Left cardiac atrium (tissue), 4 donors: ENCODE measurements at regions not wholly inside any gene's neighbourhood (a gene's known extent, or its start where the extent isn't known, plus 50 kb on each side); places are given as distances from the start of the nearest gene placed in this dataset.

Experiments
- ATAC-seq, 2 donors: fragments of 200-7000 bp; cut with Tn5 transposase; one replicate each; pipeline ENCODE4 v1.9.1; 2020; ENCODE audit warnings: mild to moderate bottlenecking in 2 of 2, moderate library complexity in 2 of 2
- DNase-seq: peaks from one replicate; pipeline ENCODE4 v3.0.0-alpha.2; 2020
- intact Hi-C, 2 donors: fragments of 100-400 bp; cut with DNase I; formaldehyde crosslinking; loops; one replicate each; pipeline versions ENCODE4 v1.14.1 to v1.15.1; 2022 to 2023
- donor health status: DM: no; HTN: yes; CAD: no.
- donor health status: DM: no; HTN: yes; CAD: no; lungs with severe emphysema.
- donor health status: DM: yes; HTN: yes; CAD: no.
- donor health status: Dilated cardiomyopathy.

DNA sequence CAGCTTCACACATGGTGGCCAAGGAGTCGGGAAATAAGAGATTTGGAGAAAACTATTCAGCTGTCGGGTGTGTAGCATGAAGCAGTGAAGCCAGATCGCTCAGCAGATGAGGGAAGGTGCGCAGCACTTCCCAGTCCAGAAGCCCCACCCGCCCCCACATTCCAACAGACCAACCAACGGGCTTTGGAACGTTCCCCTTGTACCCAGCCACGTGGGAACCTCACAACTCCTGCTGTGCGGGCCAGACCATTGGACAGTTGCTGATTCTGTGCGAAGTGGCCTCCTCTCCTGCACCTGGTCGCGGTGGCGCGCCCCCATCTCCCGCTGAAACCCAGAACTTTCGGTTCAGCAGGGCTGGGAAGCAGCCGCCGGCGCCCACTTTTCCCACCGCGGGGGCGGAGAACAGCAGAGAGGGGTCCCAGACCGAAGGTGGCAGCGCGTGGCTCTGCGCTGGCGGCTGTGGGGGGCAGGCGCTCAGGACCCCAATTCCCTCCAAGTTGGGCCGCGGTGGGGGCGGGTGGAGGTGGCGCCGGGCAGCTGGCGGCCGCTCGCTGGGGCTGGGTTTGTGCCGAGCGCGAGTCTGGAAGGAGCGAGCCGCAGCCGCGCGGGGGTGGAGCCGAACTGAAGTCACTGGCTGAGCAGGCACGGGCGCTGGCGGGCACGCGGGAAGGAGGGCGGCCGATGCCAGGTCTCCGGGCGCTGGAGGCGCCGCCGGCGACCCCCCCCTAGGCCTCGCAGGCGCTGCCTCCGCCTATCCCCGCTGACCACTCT lies 1301.5 kb upstream of the SORCS1 start:
- intact Hi-C loops: no loop called here
- ATAC-seq (peak; percentile 86 to 92), DNase-seq (peak; percentile 50)

- no peak for DNase-seq
- intact Hi-C loops: no loop called here
- no peak for ATAC-seq
Observed at GRCh38 chr10:108462005-108462404, 1297.5 kb upstream of the SORCS1 start.

DNA sequence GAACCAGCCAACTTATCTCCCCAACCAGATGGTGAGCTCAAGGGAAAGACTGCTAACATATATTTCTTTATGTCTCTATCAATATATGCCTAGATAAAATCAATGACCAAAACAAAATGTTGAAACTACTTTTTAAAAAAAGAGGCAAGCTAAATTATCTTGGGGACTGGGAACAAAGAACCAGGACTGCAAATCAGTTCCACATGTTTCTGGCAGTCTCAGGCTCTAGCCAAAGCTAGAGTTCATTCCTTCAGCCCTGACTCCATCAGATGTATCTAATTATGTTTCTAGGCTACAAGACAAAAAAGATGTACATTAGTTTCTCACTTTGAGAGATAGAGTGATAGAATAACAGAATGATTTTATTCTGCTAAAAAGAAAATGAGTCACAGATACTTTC lies 1290.3 kb upstream of the SORCS1 start:
- intact Hi-C loops: no loop called here
- DNase-seq (no peak), ATAC-seq (no peak)

GRCh38 chr10:108454224-108454623 lies 1289.7 kb upstream of the SORCS1 start:
- DNase-seq (no peak), ATAC-seq (no peak)
- intact Hi-C loops: no loop called here

DNA sequence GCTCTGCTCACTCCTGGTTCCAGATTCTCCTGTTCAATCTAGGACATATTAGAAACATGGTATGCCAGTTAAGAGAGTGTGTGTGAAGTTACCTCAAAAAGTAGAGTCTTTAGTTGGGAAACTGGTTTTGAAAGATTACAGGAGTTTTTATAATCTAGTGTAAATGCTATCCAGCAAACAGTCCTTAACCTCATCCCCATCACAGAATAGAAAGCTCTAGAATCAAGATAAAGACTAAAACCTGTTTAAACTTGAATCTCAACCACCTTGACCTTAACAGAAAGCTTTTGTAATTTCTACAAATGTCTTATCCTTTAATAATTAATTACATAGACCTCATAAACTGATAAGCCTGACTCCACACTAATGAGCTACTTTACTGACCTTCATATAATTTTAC lies 1288.7 kb upstream of the SORCS1 start:
- intact Hi-C loops: no loop called here
- DNase-seq (no peak), ATAC-seq (no peak)

DNA sequence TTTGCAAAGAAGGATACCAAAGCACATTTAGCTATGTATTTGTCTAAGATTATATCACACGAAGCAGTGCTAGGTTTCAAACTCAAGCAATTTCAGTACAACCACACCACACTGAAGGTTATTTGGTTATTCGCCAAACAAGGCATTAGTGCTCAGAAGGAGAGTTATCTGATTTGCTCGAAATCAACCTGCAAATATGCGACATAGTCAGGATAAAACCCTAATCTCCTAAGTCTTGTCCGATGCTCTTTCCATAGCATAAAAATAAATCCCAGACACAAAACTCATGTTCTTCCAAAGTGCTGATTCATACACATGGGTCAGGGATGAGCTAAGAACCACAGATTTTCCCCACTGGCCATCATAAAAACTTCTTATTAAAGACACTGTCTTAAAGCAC lies 1288.0 kb upstream of the SORCS1 start:
- no peak for ATAC-seq
- no peak for DNase-seq
- intact Hi-C loops: no loop called here

- no peak for DNase-seq
- intact Hi-C loops: no loop called here
- no peak for ATAC-seq
Observed at GRCh38 chr10:108450280-108450679, 1285.8 kb upstream of the SORCS1 start.

GRCh38 chr10:108445746-108446145 lies 1281.2 kb upstream of the SORCS1 start:
- ATAC-seq (no peak), DNase-seq (no peak)
- intact Hi-C loops: no loop called here

GRCh38 chr10:108443636-108444035 lies 1279.1 kb upstream of the SORCS1 start:
- DNase-seq (no peak), ATAC-seq (no peak)
- intact Hi-C loops: no loop called here

DNA sequence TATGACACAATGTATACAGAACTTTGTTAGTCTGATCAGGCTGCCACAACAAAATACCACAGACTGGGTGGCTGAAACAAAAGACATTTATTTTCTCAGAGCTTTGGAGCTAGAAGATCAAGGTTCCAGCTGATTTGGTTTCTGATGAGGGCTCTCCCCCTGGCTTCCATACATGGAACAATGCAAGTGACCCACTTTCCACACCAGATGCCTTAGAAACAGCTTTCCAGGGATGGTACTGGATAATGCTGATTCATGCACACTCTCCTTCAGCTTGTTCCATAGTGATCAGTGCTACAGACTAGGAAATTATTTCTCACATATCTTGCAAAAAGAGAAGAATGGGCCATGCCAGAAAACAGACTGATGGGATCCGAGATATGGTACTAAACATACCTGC lies 1274.9 kb upstream of the SORCS1 start:
- intact Hi-C loops: no loop called here
- ATAC-seq (no peak), DNase-seq (no peak)

DNA sequence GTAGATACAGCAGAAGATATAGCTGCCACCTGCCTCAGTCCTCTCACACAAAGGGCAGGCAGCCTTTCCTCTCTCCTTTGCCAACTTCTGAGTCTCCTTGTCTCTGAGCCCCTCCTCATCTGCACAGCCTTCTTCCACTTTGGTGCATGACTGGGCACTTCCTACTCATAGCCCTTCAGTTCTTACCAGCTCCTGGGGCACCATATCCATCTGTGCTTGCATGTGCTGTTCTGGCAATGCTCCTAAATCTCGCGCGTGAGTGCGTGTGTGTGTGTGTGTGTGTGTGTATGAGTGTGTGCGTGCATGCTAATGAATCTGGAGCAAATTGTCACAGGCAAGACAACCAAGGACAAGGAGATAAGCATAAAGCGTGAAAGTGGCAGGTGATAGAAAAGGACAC lies 1271.6 kb upstream of the SORCS1 start:
- ATAC-seq (no peak), DNase-seq (no peak)
- intact Hi-C loops: no loop called here

GRCh38 chr10:108434559-108435252 lies 1270.2 kb upstream of the SORCS1 start:
- intact Hi-C loops: no loop called here
- ATAC-seq (no peak), DNase-seq (no peak)

DNA sequence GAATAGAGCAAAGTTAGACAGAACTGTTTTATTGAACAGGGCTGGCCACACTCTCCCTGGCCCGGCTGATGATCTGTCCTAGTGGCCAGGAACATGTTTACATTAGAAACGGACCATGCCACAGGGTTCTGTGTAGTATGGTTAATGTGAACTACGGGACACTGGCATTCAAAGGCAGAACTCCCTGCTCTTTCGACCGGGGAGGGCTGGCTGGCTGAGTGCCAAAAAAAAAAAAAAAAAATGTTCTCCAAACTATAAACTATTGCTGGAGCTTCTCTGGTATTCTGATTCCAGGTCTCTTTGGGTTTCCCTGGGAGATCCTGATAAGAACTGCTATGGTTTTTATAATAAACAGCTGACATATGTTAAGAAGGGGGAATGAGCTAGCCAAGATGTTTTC lies 1262.6 kb upstream of the SORCS1 start:
- DNase-seq (no peak), ATAC-seq (no peak)
- intact Hi-C loops: no loop called here

DNA sequence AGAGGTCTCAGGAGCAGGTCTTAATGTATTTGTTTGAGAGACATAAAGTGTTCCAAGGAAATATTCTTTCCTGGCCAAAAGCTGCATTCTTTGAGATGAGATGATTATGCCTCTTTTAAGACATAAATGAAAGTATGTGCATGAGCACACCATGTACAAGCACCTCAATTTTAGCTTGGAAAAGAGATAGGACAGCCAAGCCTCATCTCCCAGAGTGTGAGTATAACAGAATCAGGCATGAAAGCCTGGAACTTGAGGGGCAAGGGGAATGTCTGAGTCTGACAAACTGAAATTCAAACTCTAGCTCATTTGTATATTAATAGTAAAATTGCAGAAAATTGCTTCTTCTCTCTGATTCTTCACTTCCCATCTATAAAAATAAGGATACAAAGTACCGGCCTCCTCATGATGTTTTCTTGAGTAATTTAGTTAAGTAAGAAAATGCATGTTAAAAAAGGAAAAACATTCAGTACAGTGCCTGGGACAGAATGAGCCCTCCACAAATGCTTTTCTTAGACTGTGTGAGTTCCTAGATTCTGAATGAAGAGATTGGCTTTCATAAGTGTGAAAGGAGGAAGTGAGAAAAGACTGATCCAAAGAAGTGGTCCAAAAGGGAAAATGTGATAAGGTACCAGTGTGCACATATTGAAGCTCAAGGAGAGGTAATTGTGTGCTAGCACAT lies 1260.9 kb upstream of the SORCS1 start:
- DNase-seq: no peak
- no peak for ATAC-seq
- intact Hi-C loops: no loop called here

- intact Hi-C loops: no loop called here
- peak in 1 of 2 donors; percentile 18 for ATAC-seq
- DNase-seq: no peak
Observed at GRCh38 chr10:108424656-108425055, 1260.2 kb upstream of the SORCS1 start.

DNA sequence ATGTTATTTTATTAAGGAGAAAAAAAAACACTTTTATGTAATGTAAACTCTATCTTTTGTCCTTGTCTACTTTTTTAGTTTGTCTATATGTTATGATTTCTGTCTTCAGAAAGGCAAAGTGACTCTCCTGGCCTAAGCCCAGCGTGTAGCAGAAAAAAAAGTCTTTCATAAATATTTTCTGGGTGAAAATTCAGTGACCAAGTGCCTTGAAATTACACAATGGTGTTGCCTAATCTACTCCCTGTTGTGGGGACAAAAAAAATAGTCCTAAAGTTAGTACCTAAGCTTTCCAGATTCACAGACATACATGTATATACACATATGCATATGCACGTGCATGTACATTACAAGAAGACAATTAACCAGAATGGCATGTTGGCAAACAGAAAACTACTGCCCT lies 1257.8 kb upstream of the SORCS1 start:
- intact Hi-C loops: no loop called here
- no peak for ATAC-seq

DNA sequence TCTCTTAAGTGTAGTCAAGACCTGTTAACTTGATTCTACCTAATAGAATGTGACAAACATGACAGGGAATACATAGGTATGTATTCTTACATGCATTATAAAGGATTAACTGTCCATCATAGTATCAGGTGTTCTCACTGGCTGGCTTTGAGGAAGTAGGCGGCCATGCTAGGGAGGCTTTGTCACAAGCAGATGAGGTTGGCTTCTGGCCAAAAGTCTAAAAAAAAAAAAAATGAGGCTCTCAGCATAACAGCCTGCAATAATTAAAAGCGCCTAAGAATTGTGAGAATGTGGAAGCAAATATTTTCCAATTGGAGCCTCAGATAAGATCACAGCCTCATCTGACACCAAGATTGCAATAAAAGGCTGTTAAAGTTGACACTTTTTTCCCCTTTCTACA lies 1256.8 kb upstream of the SORCS1 start:
- no peak for ATAC-seq
- DNase-seq: no peak
- intact Hi-C loops: no loop called here

More for the DNA sequence above, 1257.8 kb upstream of the SORCS1 start:
- DNase-seq: no peak

DNA sequence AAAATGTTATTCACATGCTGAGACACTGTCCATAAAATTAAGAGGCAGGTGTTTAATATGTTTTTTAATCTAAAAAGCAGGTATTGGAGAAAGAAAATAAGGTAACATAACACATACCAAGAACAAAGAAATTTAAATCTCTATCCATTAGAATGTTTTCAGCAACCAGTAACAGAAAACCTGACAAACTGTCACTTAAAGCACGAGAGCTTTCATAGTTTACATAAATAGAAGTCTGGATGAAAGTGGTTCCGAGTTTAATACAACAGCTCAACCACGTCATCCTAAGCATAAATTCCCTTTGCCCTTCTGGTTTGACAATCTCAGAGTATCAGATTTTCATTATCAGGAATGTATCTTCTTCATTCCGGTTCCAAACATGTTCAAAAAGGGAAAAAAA lies 1249.4 kb upstream of the SORCS1 start:
- intact Hi-C loops: no loop called here
- ATAC-seq (no peak), DNase-seq (no peak)

DNA sequence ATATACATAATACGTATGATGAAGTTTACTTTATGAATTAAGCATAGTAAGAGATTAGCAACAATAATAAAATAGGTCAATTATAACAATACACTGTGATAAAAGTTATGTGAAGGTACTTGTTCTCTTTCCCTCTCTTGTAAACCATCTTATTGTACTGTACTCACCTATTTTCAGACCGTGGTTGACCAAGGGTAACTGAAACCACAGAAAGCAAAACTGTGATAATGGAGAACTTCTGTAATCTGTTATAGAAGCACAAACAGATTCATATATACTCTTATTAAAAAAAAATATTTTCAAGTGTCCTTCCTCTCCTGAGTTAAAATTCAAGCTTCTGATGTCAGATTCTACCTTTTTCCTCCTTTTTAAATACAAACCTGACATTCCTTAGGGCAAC lies 1247.8 kb upstream of the SORCS1 start:
- no peak for DNase-seq
- intact Hi-C loops: no loop called here
- ATAC-seq: no peak

DNA sequence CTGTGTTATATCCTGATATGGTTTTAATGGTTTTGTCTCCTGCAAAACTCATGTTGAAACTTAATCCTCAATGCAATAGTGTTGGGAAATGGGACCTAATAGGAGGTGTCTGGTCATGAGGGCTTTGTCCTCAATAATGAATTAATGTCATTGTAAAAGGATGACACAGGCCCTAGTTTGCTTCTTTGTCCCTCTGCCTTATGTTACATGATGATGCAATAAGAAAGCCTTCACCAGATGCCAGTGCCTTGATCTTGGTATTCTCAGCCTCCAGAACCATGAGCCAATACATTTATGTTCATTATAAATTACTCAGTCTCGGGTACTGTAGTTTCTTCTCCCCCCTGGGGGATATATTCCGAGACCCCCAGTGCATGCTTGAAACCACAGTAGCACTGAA lies 1247.4 kb upstream of the SORCS1 start:
- intact Hi-C loops: no loop called here
- no peak for ATAC-seq
- no peak for DNase-seq

- DNase-seq (no peak), ATAC-seq (no peak)
- intact Hi-C loops: no loop called here
Observed at GRCh38 chr10:108411206-108411605, 1246.7 kb upstream of the SORCS1 start.
